HepG2 (cell line): ENCODE measurements at regions not wholly inside any gene's neighbourhood (a gene's known extent, or its start where the extent isn't known, plus 50 kb on each side); places are given as distances from the start of the nearest gene placed in this dataset.

Experiments
- ATAC-seq: fragments of 200-7000 bp; cut with Tn5 transposase; 3 replicates; pipeline ENCODE4 v1.9.1; 2020; ENCODE audit warnings: mild to moderate bottlenecking, moderate library complexity
- BruUV-seq: library from RNA; stranded (reverse); fragments of 400-500 nt; replicated peaks from 2 replicates; lab custom pipeline; 2021; lab: Mats Ljungman, UMichigan
- CTCF ChIA-PET: fragments of 300-600 bp; formaldehyde crosslinking; extraction: SDS; loops from one replicate; lab custom pipeline; 2021; ENCODE audit warnings: low total read pairs, inconsistent platforms, low intra/inter-chr PET ratio; lab: Yijun Ruan, JAX
- POLR2A ChIA-PET: fragments of 350-600 bp; sonication (Branson Sonifier 250); formaldehyde crosslinking; loops from one replicate; lab custom pipeline; 2020; ENCODE audit warnings: antibody characterized with exemption, inconsistent platforms; lab: Yijun Ruan, JAX
- DNase-seq: peaks from one replicate; pipeline ENCODE4 v3.0.0-alpha.2; 2015; ENCODE audit warnings: low spot score
- FAIRE-seq: peaks from 3 replicates; lab custom pipeline; 2011; peaks lifted over from hg19 to GRCh38; lab: Jason Lieb, UNC
- H2AFZ ChIP-seq: one replicate; pipeline ENCODE4 v1.6.1; 2011; ENCODE audit warnings: low read length, inconsistent platforms
- H3K27ac ChIP-seq: fragments of 300-600 bp; 3 replicates; pipeline ENCODE4 v1.8.0; 2011; ENCODE audit warnings: mixed run types, mild to moderate bottlenecking, mixed read lengths, low read length, inconsistent platforms; ENCODE audit not compliant: insufficient read depth; ENCODE audit errors: extremely low read length
- H3K27me3 ChIP-seq, 2 experiments: fragments of 200-600 bp in 1 of 2; 2 replicates in 1 of 2; 3 replicates in 1 of 2; pipeline versions ENCODE4 v1.6.0 to v1.8.0; 2011; ENCODE audit warnings: low read length in 2 of 2, mild to moderate bottlenecking in 2 of 2, moderate library complexity in 2 of 2, inconsistent platforms in 1 of 2; ENCODE audit not compliant: insufficient read depth in 2 of 2, control insufficient read depth in 1 of 2
- H3K36me3 ChIP-seq, 2 experiments: fragments of 200-600 bp in 1 of 2; replicated peaks in 1 of 2; 2 replicates in 1 of 2; 3 replicates in 1 of 2; pipeline versions ENCODE4 v1.5.1 to v1.8.0; 2011; ENCODE audit warnings: low read length in 2 of 2, inconsistent platforms in 1 of 2; ENCODE audit not compliant: insufficient read depth in 2 of 2, control insufficient read depth in 1 of 2
- H3K4me1 ChIP-seq: 2 replicates; pipeline ENCODE4 v1.5.1; 2012; ENCODE audit warnings: low read length, inconsistent platforms; ENCODE audit not compliant: insufficient read depth
- H3K4me2 ChIP-seq: 2 replicates; pipeline ENCODE4 v1.6.0; 2011; ENCODE audit warnings: low read depth, low read length, inconsistent platforms
- H3K4me3 ChIP-seq, 3 experiments: fragments of 200-600 bp in 1 of 3; sonication (generic), shearing (Covaris generic) in 1 of 3; replicated peaks in 1 of 3; 2 replicates each; pipeline ENCODE4 v1.5.1; 2011 to 2016; ENCODE audit warnings: low read length in 3 of 3, inconsistent platforms in 2 of 3, low read depth in 2 of 3, mild to moderate bottlenecking in 2 of 3, control low read depth in 1 of 3, mixed read lengths in 1 of 3; ENCODE audit not compliant: insufficient read depth in 1 of 3
- H3K79me2 ChIP-seq: one replicate; pipeline ENCODE4 v1.6.1; 2011; ENCODE audit warnings: low read length, inconsistent platforms; ENCODE audit not compliant: insufficient read depth
- H3K9ac ChIP-seq: 2 replicates; pipeline ENCODE4 v1.6.0; 2011; ENCODE audit warnings: mild to moderate bottlenecking, low read depth, low read length, inconsistent platforms; ENCODE audit not compliant: insufficient read depth
- H3K9me3 ChIP-seq: 2 replicates; pipeline ENCODE4 v1.5.1; 2012; ENCODE audit warnings: mild to moderate bottlenecking, low read length
- H4K20me1 ChIP-seq: 2 replicates; pipeline ENCODE4 v1.6.0; 2011; ENCODE audit warnings: inconsistent platforms, mild to moderate bottlenecking, low read length, moderate library complexity; ENCODE audit not compliant: insufficient read depth
- NFIB ChIP-seq: sonication (generic); formaldehyde crosslinking; IDR thresholded peaks from 2 replicates; pipeline ENCODE4 v1.9.0; 2021; ENCODE audit warnings: missing genetic modification reagents, mild to moderate bottlenecking, borderline replicate concordance
- PITX1 ChIP-seq: sonication (generic); formaldehyde crosslinking; IDR thresholded peaks from 2 replicates; pipeline ENCODE4 v1.5.1; 2020; ENCODE audit warnings: mild to moderate bottlenecking, missing genetic modification reagents
- RBM22 ChIP-seq: fragments of 200-400 bp; formaldehyde crosslinking; optimal IDR thresholded peaks from 2 replicates; pipeline ENCODE3; 2017; ENCODE audit warnings: mild to moderate bottlenecking, low read length, moderate library complexity
- ZNF343 ChIP-seq: sonication (generic); formaldehyde crosslinking; IDR thresholded peaks from 2 replicates; pipeline ENCODE4 v1.4.0; 2020; ENCODE audit warnings: mild to moderate bottlenecking, missing genetic modification reagents
- WGBS: methylation state at CpG from one replicate; pipeline ENCODE4 v1.1.6; 2017; ENCODE audit warnings: low lambda C conversion rate; 5-methylcytosine and 5-hydroxymethylcytosine counted together
- in situ Hi-C: cut with HindIII; loops from 2 replicates; pipeline ENCODE4 v1.10.0; 2017; ENCODE audit warnings: low pct_unique_long_range_greater_than_20kb; ENCODE audit not compliant: extremely low pct_ligation_motif_present
- intact Hi-C: fragments of 100-400 bp; cut with micrococcal nuclease; formaldehyde crosslinking; loops from one replicate; pipeline ENCODE4 v1.10.0; 2022; ENCODE audit not compliant: unreplicated experiment
- TF ChIP-seq, protein P1 (sequence below): sonication (generic); formaldehyde crosslinking; IDR thresholded peaks from 2 replicates; pipeline ENCODE4 v1.9.0; 2021; ENCODE audit warnings: mild to moderate bottlenecking, missing genetic modification reagents
- TF ChIP-seq, protein P2 (sequence below): sonication (generic); formaldehyde crosslinking; IDR thresholded peaks from 2 replicates; pipeline ENCODE4 v1.9.0; 2021; ENCODE audit warnings: missing genetic modification reagents, borderline replicate concordance

DNA sequence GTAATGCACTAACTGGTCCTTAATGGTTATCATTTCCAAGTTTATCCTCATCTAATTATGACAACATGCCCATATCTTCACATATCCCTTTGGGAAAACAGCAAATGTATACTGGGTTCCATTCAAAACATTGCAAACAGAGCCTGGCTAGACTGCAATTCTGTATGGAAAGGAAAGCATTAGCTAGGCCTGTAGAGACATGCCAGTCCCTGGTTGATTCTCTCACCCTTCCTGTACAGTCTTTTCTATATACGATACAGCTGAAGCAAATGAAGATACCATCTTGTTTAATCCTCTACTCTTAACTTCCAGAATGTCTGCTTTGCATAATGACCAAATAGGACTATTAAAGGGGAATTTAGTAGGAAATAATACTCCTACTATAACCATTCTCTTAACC lies 294.4 kb upstream of the MC4R start:
- no peak overlapping the region for H3K27ac ChIP-seq
- H4K20me1 ChIP-seq, result no peaks in the 10 kb centered on the region
- no peak for FAIRE-seq
- H3K36me3 ChIP-seq, result no peaks in the 10 kb centered on the region
- ATAC-seq, result no peak
- H3K4me1 ChIP-seq, result no peaks in the 10 kb centered on the region
- no TSS peak for BruUV-seq
- no peak overlapping the region for H3K4me2 ChIP-seq
- no peak overlapping the region for H3K4me3 ChIP-seq
- TF ChIP-seq, protein P1, sequence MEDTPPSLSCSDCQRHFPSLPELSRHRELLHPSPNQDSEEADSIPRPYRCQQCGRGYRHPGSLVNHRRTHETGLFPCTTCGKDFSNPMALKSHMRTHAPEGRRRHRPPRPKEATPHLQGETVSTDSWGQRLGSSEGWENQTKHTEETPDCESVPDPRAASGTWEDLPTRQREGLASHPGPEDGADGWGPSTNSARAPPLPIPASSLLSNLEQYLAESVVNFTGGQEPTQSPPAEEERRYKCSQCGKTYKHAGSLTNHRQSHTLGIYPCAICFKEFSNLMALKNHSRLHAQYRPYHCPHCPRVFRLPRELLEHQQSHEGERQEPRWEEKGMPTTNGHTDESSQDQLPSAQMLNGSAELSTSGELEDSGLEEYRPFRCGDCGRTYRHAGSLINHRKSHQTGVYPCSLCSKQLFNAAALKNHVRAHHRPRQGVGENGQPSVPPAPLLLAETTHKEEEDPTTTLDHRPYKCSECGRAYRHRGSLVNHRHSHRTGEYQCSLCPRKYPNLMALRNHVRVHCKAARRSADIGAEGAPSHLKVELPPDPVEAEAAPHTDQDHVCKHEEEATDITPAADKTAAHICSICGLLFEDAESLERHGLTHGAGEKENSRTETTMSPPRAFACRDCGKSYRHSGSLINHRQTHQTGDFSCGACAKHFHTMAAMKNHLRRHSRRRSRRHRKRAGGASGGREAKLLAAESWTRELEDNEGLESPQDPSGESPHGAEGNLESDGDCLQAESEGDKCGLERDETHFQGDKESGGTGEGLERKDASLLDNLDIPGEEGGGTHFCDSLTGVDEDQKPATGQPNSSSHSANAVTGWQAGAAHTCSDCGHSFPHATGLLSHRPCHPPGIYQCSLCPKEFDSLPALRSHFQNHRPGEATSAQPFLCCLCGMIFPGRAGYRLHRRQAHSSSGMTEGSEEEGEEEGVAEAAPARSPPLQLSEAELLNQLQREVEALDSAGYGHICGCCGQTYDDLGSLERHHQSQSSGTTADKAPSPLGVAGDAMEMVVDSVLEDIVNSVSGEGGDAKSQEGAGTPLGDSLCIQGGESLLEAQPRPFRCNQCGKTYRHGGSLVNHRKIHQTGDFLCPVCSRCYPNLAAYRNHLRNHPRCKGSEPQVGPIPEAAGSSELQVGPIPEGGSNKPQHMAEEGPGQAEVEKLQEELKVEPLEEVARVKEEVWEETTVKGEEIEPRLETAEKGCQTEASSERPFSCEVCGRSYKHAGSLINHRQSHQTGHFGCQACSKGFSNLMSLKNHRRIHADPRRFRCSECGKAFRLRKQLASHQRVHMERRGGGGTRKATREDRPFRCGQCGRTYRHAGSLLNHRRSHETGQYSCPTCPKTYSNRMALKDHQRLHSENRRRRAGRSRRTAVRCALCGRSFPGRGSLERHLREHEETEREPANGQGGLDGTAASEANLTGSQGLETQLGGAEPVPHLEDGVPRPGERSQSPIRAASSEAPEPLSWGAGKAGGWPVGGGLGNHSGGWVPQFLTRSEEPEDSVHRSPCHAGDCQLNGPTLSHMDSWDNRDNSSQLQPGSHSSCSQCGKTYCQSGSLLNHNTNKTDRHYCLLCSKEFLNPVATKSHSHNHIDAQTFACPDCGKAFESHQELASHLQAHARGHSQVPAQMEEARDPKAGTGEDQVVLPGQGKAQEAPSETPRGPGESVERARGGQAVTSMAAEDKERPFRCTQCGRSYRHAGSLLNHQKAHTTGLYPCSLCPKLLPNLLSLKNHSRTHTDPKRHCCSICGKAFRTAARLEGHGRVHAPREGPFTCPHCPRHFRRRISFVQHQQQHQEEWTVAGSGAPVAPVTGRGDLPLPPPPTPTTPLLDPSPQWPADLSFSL, result no peak
- TF ChIP-seq, protein P2, sequence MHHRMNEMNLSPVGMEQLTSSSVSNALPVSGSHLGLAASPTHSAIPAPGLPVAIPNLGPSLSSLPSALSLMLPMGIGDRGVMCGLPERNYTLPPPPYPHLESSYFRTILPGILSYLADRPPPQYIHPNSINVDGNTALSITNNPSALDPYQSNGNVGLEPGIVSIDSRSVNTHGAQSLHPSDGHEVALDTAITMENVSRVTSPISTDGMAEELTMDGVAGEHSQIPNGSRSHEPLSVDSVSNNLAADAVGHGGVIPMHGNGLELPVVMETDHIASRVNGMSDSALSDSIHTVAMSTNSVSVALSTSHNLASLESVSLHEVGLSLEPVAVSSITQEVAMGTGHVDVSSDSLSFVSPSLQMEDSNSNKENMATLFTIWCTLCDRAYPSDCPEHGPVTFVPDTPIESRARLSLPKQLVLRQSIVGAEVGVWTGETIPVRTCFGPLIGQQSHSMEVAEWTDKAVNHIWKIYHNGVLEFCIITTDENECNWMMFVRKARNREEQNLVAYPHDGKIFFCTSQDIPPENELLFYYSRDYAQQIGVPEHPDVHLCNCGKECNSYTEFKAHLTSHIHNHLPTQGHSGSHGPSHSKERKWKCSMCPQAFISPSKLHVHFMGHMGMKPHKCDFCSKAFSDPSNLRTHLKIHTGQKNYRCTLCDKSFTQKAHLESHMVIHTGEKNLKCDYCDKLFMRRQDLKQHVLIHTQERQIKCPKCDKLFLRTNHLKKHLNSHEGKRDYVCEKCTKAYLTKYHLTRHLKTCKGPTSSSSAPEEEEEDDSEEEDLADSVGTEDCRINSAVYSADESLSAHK (CRISPR knock-in tag), result no peak
- TF ChIP-seq ZNF343, result no peak
- TF ChIP-seq RBM22, result no peak
- no peak for TF ChIP-seq PITX1
- no peak for TF ChIP-seq NFIB (CRISPR knock-in tag)
- in situ Hi-C loops (no loop called here), intact Hi-C loops (no loop called here)
- WGBS, result 0% methylated on average over 1 of the region's 1 CpG
- H3K27me3 ChIP-seq, result no peaks in the 10 kb centered on the region
- H3K9me3 ChIP-seq, result no peaks in the 10 kb centered on the region
- H3K79me2 ChIP-seq, result no peaks in the 10 kb centered on the region
- POLR2A ChIA-PET, result no interaction called here
- DNase-seq, result no peak
- CTCF ChIA-PET, result no interaction called here
- no peak overlapping the region for H3K9ac ChIP-seq
- no peak overlapping the region for H2AFZ ChIP-seq
